Type B pancreatic cell (in vitro differentiated cells): ENCODE measurements at regions not wholly inside any gene's neighbourhood (a gene's known extent, or its start where the extent isn't known, plus 50 kb on each side); places are given as distances from the start of the nearest gene placed in this dataset.

Experiments
- DNase-seq: peaks from one replicate; pipeline ENCODE4 v3.0.0; 2021; ENCODE audit warnings: mixed read lengths; ENCODE audit not compliant: unreplicated experiment; ENCODE audit errors: extremely low spot score
- H3K27ac Mint-ChIP-seq: 2 replicates; pipeline ENCODE4 v1.8.0; 2021; ENCODE audit warnings: mild to moderate bottlenecking, mixed read lengths
- H3K27me3 Mint-ChIP-seq: 2 replicates; pipeline ENCODE4 v1.8.0; 2021; ENCODE audit warnings: mixed read lengths
- H3K36me3 Mint-ChIP-seq: 2 replicates; pipeline ENCODE4 v1.8.0; 2021; ENCODE audit warnings: mixed read lengths
- H3K4me1 Mint-ChIP-seq: one replicate; pipeline ENCODE4 v1.8.0; 2021; ENCODE audit warnings: mixed read lengths; ENCODE audit not compliant: unreplicated experiment
- H3K4me3 Mint-ChIP-seq: 2 replicates; pipeline ENCODE4 v1.8.0; 2021; ENCODE audit warnings: mild to moderate bottlenecking, mixed read lengths
- H3K9me3 Mint-ChIP-seq: 2 replicates; pipeline ENCODE4 v1.8.0; 2021; ENCODE audit warnings: mixed read lengths
- TF ChIP-seq, protein P1 (sequence below): fragments of 200-600 bp; sonication (generic); conservative IDR thresholded peaks from 2 replicates; pipeline ENCODE4 v1.5.0; 2021; ENCODE audit warnings: antibody characterized with exemption, mild to moderate bottlenecking

DNA sequence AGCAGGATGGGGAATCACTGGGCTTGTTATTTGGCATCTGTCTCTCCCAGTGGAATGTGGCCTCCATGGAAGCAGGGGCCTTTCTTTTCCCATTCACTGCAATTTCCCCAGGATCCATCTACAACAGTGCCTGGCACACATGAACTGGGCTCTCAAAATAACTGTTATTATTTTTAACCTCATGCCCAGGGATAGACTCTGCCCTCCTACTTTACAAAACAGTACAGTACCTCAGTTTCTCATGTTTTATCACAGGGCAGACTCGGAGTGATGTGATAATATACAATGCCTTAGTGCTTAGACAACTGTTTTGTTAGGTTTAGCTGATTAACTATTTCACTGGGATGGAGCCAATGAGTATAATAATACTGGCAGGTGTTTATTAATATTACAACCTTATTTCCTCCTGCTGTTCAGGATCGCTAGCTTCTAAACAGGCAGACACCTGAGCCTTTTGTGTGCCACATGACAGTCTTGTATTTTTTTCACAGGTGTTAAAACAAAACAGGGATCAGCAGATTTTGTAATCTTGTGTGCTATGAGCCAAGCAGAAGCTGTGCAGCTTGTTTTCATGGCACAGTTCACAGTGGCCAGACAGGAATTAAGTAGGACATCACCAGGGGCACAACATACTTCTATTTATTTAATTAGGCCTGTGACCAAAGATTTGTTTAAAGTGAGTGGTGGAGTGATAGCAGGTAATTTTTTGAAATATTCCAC is 157.7 kb upstream of the EYA4 start:
- Mint-ChIP-seq H3K4me1 (peaks cover 6% of the 10 kb centered on the region), H3K36me3 (no peaks in the 10 kb centered on the region), H3K9me3 (peaks cover 3% of the 10 kb centered on the region), H3K4me3 (no peak overlapping the region), H3K27ac (no peak overlapping the region), H3K27me3 (peaks cover 5% of the 10 kb centered on the region)
- TF ChIP-seq, protein P1, sequence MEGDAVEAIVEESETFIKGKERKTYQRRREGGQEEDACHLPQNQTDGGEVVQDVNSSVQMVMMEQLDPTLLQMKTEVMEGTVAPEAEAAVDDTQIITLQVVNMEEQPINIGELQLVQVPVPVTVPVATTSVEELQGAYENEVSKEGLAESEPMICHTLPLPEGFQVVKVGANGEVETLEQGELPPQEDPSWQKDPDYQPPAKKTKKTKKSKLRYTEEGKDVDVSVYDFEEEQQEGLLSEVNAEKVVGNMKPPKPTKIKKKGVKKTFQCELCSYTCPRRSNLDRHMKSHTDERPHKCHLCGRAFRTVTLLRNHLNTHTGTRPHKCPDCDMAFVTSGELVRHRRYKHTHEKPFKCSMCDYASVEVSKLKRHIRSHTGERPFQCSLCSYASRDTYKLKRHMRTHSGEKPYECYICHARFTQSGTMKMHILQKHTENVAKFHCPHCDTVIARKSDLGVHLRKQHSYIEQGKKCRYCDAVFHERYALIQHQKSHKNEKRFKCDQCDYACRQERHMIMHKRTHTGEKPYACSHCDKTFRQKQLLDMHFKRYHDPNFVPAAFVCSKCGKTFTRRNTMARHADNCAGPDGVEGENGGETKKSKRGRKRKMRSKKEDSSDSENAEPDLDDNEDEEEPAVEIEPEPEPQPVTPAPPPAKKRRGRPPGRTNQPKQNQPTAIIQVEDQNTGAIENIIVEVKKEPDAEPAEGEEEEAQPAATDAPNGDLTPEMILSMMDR: no peak
- DNase-seq: no peak

DNA sequence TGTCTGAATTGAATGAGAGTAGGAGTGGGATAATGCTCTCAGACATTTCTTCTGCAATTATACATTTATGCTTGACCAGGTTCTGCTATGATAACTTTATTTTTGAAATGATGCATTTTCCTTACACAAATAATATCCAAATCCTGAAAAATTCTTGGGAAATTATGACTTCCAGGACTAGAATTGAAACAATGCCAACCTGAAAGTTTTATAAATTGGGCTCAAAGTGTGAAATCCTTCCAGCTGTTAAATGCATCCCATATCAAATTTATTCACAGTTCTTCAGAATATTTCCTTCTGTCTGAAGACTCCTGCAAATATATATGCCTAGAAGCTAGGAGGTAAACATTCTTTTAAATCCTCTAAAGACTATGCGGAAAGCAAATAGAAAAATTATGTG is 155.7 kb upstream of the EYA4 start:
- no peak overlapping the region for H3K4me3 Mint-ChIP-seq

DNA sequence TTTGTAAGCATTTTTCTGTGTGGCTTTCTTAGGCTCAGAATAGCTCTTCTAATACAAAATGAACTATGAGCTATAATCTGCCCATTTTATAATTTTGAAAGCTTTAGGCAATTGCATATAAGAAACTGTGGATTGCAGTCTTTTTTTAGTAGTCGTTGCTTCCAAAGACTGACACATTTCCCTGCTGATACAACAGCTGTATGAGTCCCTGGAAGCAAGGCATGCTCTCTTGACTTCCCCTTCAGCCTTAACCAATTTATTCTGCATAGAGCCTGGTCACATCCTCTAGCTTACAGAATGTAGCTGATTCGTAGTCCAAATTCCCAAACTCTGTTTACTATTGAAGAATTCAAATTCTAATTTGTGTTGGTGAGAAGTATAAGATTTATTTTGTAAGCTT is 155.3 kb upstream of the EYA4 start:
- H3K4me1 Mint-ChIP-seq: no peaks in the 10 kb centered on the region
- H3K27me3 Mint-ChIP-seq: peaks cover 5% of the 10 kb centered on the region
- TF ChIP-seq, protein P1: no peak
- no peaks in the 10 kb centered on the region for H3K36me3 Mint-ChIP-seq
- no peak overlapping the region for H3K27ac Mint-ChIP-seq
- H3K9me3 Mint-ChIP-seq: peaks cover 3% of the 10 kb centered on the region
- no peak overlapping the region for H3K4me3 Mint-ChIP-seq
- DNase-seq: no peak

More for the DNA sequence above, 155.7 kb upstream of the EYA4 start:
- Mint-ChIP-seq H3K4me1 (peaks cover 2% of the 10 kb centered on the region), H3K27ac (no peak overlapping the region), H3K36me3 (no peaks in the 10 kb centered on the region), H3K9me3 (peaks cover 3% of the 10 kb centered on the region), H3K27me3 (peaks cover 5% of the 10 kb centered on the region)
- TF ChIP-seq, protein P1: no peak
- no peak for DNase-seq

DNA sequence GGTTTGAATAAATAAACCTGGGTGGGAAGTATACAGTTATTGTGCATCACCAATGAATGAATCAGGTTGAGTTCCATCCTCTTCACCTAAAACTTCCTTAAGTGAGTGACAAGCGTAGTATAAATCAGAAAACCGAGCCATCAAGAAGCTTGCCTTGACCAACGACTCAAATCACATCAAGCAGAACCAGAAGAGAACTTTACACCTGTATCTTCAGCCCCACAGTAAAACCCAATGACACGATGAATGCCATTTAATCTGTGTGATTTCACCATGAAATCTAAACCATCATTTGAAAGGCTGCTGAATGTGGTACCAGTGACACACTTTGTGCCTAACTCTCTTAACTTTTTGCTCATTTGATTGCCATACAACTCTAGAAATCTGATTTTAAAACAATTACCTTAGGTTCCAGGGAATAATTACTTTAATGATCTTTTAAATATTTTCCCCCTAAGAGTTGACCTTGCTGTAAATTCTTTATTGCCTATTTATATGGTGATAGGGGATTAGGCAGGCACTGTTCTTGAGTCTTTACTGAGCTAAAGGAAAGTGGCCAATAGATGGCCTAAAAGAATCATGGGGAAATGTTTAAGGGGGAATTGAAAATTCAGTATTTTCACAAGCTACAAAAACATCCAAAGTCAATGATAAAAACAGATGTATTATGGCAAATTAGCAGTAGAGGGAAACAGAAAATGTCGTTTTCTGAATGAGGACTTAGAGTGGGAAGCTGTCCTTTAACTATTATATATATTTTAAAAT is 152.0 kb upstream of the EYA4 start:
- TF ChIP-seq, protein P1: no peak
- peaks cover 3% of the 10 kb centered on the region for H3K4me1 Mint-ChIP-seq
- H3K27ac Mint-ChIP-seq: no peak overlapping the region
- DNase-seq: no peak
- H3K27me3 Mint-ChIP-seq: peaks cover 5% of the 10 kb centered on the region
- no peaks in the 10 kb centered on the region for H3K36me3 Mint-ChIP-seq
- H3K9me3 Mint-ChIP-seq: no peaks in the 10 kb centered on the region
- no peak overlapping the region for H3K4me3 Mint-ChIP-seq

DNA sequence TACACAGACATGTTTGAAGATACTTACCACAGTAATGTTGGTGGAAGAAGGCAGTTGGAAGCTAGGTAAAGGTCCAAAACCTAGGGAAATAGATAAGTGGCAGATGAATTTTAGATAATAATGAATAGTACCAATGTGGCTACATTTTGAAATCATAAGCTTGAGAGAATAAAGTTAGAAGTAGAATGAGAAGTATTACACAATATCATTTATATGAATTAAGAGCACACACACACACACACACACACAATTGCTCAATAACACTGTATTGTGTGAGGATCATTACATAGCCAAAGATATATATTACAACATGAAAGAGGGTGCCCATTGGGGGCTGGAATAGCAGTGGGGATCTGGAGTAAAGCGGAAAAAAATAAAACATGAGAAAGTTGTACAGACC is 149.0 kb upstream of the EYA4 start:
- Mint-ChIP-seq H3K9me3 (no peaks in the 10 kb centered on the region), H3K36me3 (no peaks in the 10 kb centered on the region), H3K27me3 (peaks cover 6% of the 10 kb centered on the region), H3K4me1 (peaks cover 8% of the 10 kb centered on the region), H3K4me3 (no peak overlapping the region), H3K27ac (no peak overlapping the region)
- TF ChIP-seq, protein P1: no peak
- no peak for DNase-seq
